ENCODE measurements at regions not wholly inside any gene's neighbourhood (a gene's known extent, or its start where the extent isn't known, plus 50 kb on each side); places are given as distances from the start of the nearest gene placed in this dataset.

DNA sequence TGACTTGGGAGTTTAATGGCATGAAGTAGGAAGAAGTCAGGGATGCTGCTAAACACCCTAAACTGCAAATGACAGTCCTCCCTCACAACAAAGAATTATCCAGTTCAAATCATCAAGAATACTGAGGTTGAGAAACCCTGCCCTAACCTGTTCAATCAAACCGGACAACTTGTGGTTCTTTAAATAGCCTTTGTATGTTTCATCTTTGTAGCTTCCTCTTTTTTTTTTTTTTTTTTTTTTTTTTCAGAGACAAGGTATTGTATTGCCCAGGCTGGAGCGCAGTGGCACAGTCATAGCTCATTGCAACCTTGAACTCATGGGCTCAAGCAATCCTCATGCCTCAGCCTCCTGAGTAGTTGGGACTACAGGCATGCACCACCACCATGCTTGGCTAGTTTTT is 52.5 kb upstream of the TTC29 start:
- DNase-seq = no peak
- 80 to 82% methylated on average over 2 of the region's 2 CpGs for whole genome bisulfite sequencing, 2 donors
- H3K4me3 ChIP-seq = no peak overlapping the region
- TF ChIP-seq, protein P1, sequence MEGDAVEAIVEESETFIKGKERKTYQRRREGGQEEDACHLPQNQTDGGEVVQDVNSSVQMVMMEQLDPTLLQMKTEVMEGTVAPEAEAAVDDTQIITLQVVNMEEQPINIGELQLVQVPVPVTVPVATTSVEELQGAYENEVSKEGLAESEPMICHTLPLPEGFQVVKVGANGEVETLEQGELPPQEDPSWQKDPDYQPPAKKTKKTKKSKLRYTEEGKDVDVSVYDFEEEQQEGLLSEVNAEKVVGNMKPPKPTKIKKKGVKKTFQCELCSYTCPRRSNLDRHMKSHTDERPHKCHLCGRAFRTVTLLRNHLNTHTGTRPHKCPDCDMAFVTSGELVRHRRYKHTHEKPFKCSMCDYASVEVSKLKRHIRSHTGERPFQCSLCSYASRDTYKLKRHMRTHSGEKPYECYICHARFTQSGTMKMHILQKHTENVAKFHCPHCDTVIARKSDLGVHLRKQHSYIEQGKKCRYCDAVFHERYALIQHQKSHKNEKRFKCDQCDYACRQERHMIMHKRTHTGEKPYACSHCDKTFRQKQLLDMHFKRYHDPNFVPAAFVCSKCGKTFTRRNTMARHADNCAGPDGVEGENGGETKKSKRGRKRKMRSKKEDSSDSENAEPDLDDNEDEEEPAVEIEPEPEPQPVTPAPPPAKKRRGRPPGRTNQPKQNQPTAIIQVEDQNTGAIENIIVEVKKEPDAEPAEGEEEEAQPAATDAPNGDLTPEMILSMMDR (IDR thresholded peaks at IDR 0.05) = no peak
- no peak overlapping the region for H3K27ac ChIP-seq
- no peaks in the 10 kb centered on the region for H3K27me3 ChIP-seq
- H3K36me3 ChIP-seq = no peaks in the 10 kb centered on the region
- peaks cover 0 to 5% (median 0%) of the 10 kb centered on the region in 11 donors for H3K9me3 ChIP-seq
- H3K4me1 ChIP-seq = no peaks in the 10 kb centered on the region
- intact Hi-C loops (cut with DNase I) = no loop called here
- no peak for ATAC-seq

DNA sequence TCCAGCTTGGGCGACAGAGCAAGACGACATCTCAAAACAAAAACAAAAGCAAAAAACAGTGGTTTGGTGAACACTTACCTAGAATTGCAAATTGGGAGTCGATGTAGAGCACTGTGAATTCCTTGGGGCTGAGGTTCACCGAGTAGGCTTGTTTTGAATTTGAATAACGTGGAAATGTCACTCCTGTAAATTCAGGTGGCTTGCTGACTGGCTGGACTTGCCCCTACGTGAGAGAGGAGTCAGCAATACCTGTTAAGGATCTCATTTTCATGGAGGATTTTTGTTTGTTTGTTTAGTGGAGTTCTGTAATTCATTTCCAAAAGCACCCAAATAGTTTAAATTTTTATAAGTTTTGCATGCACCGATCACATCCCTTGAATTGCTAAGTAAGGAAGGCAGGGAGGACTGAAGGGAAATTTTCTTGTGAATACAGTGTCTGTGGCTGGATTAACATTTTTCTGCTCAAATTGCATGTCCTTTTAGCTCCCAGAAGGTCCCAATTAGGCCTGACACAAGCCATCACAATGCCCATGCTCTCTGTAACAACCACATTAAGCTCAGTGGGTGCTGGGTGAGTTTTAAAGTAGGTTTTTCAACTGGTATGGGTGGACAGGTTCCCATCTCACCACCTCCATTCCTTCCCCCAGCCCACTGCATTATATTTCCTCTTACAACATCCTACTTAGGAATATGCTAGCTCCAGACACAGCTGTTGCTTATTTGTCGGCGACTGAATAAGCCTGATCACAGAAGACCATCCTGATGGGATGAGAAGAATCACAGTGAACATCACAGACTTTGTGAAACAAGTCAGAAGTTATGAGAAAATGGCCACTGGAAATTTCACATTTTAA is 58.5 kb upstream of the TTC29 start:
- Histone ChIP-seq H3K4me1 (no peaks in the 10 kb centered on the region), H3K36me3 (no peaks in the 10 kb centered on the region), H3K27me3 (no peaks in the 10 kb centered on the region), H3K9me3 (no peaks in the 10 kb centered on the region), H3K4me3 (no peak overlapping the region), H3K27ac (no peak overlapping the region)
- 74 to 76% methylated on average over 9 of the region's 9 CpGs for WGBS, 2 donors
- DNase-seq (no peak), ATAC-seq (no peak)
- TF ChIP-seq, protein P1 (IDR thresholded peaks at IDR 0.05) = no peak
- intact Hi-C loops (cut with DNase I) = no loop called here

DNA sequence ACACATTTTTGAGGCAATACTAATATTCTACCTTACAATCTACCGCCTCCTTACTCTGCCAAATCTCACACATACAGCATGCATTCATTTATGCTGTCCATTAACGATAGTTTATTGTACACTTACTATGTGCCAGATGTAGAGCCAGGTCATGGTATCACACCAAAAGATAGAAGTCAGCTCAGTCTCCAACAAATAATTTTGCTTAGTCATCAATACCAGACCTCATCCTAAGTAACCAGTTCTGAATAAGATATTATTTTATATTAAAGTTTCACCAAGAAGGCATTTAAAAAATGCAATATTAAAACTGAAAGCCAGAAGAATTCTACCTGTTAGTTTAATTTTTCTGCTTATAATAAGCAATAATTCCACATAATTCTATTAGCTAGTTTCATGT is 60.6 kb upstream of the TTC29 start:
- ATAC-seq (no peak), DNase-seq (no peak)
- H3K9me3 ChIP-seq = no peaks in the 10 kb centered on the region
- WGBS, 2 donors = 83 to 93% methylated on average over 2 of the region's 2 CpGs
- H3K27ac ChIP-seq = no peak overlapping the region
- TF ChIP-seq, protein P1 (IDR thresholded peaks at IDR 0.05) = no peak
- H3K36me3 ChIP-seq = no peaks in the 10 kb centered on the region
- peaks cover 0 to 4% (median 0%) of the 10 kb centered on the region in 7 donors for H3K27me3 ChIP-seq
- intact Hi-C loops (cut with DNase I) = no loop called here
- H3K4me1 ChIP-seq = no peaks in the 10 kb centered on the region
- H3K4me3 ChIP-seq = no peak overlapping the region

DNA sequence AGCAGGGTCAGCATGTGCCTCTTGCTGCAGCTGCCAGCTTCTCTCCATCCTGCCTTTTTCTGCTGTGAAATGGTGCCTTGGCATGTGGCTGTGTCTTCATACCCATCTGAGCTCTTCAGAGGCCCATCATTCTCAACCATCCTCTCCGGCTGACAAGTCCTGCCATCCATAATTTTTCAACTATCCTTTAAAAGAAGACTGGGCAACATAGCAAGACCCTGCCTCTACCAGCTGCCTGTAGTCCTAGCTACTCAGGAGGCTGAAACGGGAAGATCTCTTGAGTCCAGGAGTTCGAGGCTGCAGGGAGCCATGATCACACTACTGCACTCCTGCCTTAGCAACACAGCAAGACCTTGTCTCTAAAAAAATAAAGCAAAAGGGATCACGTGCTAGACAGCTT is 64.2 kb upstream of the TTC29 start:
- Histone ChIP-seq H3K4me3 (no peak overlapping the region), H3K9me3 (no peaks in the 10 kb centered on the region), H3K27ac (no peak overlapping the region), H3K27me3 (peaks cover 0 to 7% (median 0%) of the 10 kb centered on the region in 7 donors), H3K4me1 (no peaks in the 10 kb centered on the region), H3K36me3 (no peaks in the 10 kb centered on the region)
- WGBS, 2 donors = 85 to 88% methylated on average over 4 of the region's 4 CpGs
- intact Hi-C loops (cut with DNase I) = loop anchor here in 2 of 10 donors (10.0 kb wide), 2 partner anchors 575 to 585 kb away; no protein-coding TSS in a partner anchor
- DNase-seq (no peak), ATAC-seq (no peak)
- TF ChIP-seq, protein P1 (IDR thresholded peaks at IDR 0.05) = no peak

All from heart right ventricle (tissue), 16 donors.